ENCODE measurements at regions not wholly inside any gene's neighbourhood (a gene's known extent, or its start where the extent isn't known, plus 50 kb on each side); places are given as distances from the start of the nearest gene placed in this dataset.

DNA sequence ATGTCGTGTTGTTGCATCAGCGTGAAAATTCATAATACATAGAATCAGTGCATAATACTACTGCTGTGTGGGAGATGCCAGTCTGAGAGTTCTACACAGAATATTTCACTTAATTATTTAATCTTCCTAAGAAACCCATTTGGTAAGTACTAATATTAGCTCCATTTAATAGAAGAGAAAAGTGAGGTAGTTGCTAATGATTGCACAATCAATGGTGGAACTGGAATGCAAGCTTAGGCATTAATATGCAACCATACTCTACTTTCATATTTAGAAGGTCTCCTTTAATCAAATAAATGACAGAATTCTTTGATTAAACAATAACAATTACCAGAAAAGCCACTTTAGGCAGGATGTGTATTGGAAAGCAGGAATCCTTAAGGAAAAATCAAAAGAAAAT is 660.7 kb upstream of the PHF14 start:
- TF ChIP-seq GATA2 (IDR thresholded peaks at IDR 0.05; ENCODE audit: low read depth, low read length) (no peak), GATA3 (IDR thresholded peaks at IDR 0.05; ENCODE audit: low read depth, low read length) (no peak)
